Right hindlimb (tissue), 1 donor: ENCODE measurements at regions not wholly inside any gene's neighbourhood (a gene's known extent, or its start where the extent isn't known, plus 50 kb on each side); places are given as distances from the start of the nearest gene placed in this dataset.

Experiments
- DNase-seq: peaks from one replicate; pipeline ENCODE4 v3.0.0-alpha.2; 2018

GRCh38 chr12:61357496-61357895 is 902.7 kb upstream of the USP15 start:
- DNase-seq = no peak

- DNase-seq = no peak
These were observed 898.2 kb upstream of the USP15 start for GRCh38 chr12:61362037-61362436.

GRCh38 chr12:61365001-61365400 is 895.2 kb upstream of the USP15 start:
- no peak for DNase-seq

- DNase-seq = no peak
These were observed 892.9 kb upstream of the USP15 start for GRCh38 chr12:61367281-61367785.

GRCh38 chr12:61369241-61369910 is 890.8 kb upstream of the USP15 start:
- DNase-seq = peak; percentile 25

- no peak for DNase-seq
These were observed 875.7 kb upstream of the USP15 start for GRCh38 chr12:61384511-61384910.

- no peak for DNase-seq
These were observed 874.4 kb upstream of the USP15 start for GRCh38 chr12:61385771-61386170.

- DNase-seq = no peak
These were observed 862.5 kb upstream of the USP15 start for GRCh38 chr12:61397668-61398067.

- no peak for DNase-seq
These were observed 848.0 kb upstream of the USP15 start for GRCh38 chr12:61412201-61412600.

GRCh38 chr12:61414470-61414869 is 845.7 kb upstream of the USP15 start:
- no peak for DNase-seq

- no peak for DNase-seq
These were observed 837.4 kb upstream of the USP15 start for GRCh38 chr12:61422786-61423185.

GRCh38 chr12:61452076-61452475 is 808.1 kb upstream of the USP15 start:
- no peak for DNase-seq

- DNase-seq = no peak
These were observed 772.5 kb upstream of the USP15 start for GRCh38 chr12:61487728-61488127.

GRCh38 chr12:61490526-61491498 is 769.4 kb upstream of the USP15 start:
- no peak for DNase-seq

- DNase-seq = no peak
These were observed 758.0 kb upstream of the USP15 start for GRCh38 chr12:61502179-61502578.

- no peak for DNase-seq
These were observed 755.7 kb upstream of the USP15 start for GRCh38 chr12:61504396-61505080.

GRCh38 chr12:61513499-61513898 is 746.7 kb upstream of the USP15 start:
- DNase-seq = no peak

- no peak for DNase-seq
These were observed 746.2 kb upstream of the USP15 start for GRCh38 chr12:61514016-61514415.

- DNase-seq = no peak
These were observed 738.9 kb upstream of the USP15 start for GRCh38 chr12:61521258-61521657.

GRCh38 chr12:61523276-61523992 is 736.8 kb upstream of the USP15 start:
- DNase-seq = no peak

GRCh38 chr12:61524851-61525250 is 735.4 kb upstream of the USP15 start:
- DNase-seq = no peak

- DNase-seq = no peak
These were observed 734.9 kb upstream of the USP15 start for GRCh38 chr12:61525331-61525730.

GRCh38 chr12:61530456-61530855 is 729.7 kb upstream of the USP15 start:
- no peak for DNase-seq
